PFSK-1 (cell line): ENCODE measurements at regions not wholly inside any gene's neighbourhood (a gene's known extent, or its start where the extent isn't known, plus 50 kb on each side); places are given as distances from the start of the nearest gene placed in this dataset.

Experiments used
- REST ChIP-seq, 2 experiments: IDR thresholded peaks; 2 replicates each; pipeline versions ENCODE4 v1.6.1 to v1.8.0; 2011 to 2012; ENCODE audit warnings: low read depth in 2 of 2, low read length in 2 of 2, control low read depth in 1 of 2, inconsistent platforms in 1 of 2, mild to moderate bottlenecking in 1 of 2, moderate library complexity in 1 of 2; ENCODE audit not compliant: insufficient read depth in 1 of 2
- SIN3A ChIP-seq: IDR thresholded peaks from 2 replicates; pipeline ENCODE4 v1.6.1; 2012; ENCODE audit warnings: mild to moderate bottlenecking, low read length, moderate library complexity, borderline replicate concordance; ENCODE audit not compliant: insufficient read depth

DNA sequence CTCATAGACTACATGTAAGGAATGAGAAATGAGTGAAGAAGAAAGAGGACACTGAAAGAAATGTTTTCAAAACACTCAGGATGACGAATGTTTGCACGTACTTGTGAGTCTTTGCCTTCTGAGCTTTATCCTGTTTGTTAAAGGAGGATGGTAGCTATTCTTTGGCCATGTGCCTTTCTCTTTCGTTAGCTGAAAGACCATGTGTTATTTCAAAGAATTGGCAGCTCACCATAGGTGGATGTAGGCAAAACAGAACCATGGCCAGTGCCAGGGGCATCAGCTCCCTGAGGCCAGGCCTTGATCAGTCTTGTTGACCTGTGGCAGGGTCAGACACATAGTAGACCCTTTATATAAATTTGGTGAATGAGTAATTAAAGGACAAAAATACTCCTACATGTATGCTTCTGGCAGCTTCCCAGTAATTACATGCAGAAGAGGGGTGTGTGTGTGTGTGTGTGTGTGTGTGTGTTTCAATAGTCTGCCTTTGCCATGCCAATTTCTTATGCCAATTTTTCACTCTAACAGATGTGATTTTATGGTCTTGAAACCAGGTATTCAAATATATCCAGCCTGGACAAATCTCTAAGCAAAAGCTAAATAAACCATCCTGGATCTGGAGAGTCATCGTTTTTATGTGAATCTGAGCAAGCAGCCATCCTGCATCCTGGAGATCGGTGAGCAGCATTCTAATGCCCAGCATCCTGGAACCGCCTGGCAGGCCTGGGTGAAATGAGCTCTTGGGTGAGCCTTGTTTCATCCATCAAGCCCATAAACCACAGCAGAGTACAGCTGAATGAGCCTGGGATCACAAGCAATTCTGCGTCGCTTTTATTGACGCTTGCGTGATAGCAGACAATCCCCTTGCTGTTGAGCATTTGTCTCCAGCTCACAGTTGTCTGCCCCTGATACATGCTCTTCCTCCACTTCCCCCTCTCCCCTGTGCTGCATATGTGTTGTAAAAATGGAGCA, 475.4 kb downstream of the MED10 start:
- TF ChIP-seq SIN3A (no peak), REST (IDR thresholded peaks at IDR 0.05; ENCODE audit: insufficient read depth in 1 of 2, low read depth in 2 of 2, low read length in 2 of 2) (no peak)
